ENCODE measurements at regions not wholly inside any gene's neighbourhood (a gene's known extent, or its start where the extent isn't known, plus 50 kb on each side); places are given as distances from the start of the nearest gene placed in this dataset.

DNA sequence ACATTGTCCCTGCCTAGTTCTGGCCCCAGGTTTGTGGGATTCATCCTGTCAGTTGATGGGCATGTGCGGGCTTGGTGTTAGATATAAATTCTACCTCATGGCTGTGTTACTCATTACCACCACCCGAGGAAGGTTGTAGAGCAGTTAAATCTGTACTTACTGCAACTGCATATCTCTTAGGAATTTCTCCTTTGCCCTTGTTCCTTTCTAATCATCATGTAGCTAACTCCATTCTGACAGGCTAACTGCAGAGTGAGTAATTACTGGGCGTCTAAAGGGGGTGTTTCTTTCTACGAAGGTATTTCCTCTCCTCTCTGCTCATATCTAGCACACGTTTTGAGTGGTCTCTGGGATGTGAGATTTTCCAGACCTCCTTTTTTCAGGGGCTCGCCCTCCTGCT lies 1076.7 kb downstream of the TMTC2 start:
- no peak for TF ChIP-seq REST (IDR thresholded peaks at IDR 0.05; ENCODE audit: insufficient read depth in 1 of 2, low read depth in 2 of 2, low read length in 2 of 2)
- TF ChIP-seq TAF1 (IDR thresholded peaks at IDR 0.05; ENCODE audit: borderline replicate concordance, insufficient read depth, low read length) = no peak
- no peak for TF ChIP-seq POLR2AphosphoS5 (IDR thresholded peaks at IDR 0.05; ENCODE audit: low read depth, low read length)
- no peak for TF ChIP-seq SIN3A (IDR thresholded peaks at IDR 0.05; ENCODE audit: borderline replicate concordance, insufficient read depth, low read length)
- no peak for TF ChIP-seq FOXP2 (optimal IDR thresholded peaks at IDR 0.05; ENCODE audit: borderline replicate concordance, extremely low read depth, extremely low read length, insufficient read depth)

DNA sequence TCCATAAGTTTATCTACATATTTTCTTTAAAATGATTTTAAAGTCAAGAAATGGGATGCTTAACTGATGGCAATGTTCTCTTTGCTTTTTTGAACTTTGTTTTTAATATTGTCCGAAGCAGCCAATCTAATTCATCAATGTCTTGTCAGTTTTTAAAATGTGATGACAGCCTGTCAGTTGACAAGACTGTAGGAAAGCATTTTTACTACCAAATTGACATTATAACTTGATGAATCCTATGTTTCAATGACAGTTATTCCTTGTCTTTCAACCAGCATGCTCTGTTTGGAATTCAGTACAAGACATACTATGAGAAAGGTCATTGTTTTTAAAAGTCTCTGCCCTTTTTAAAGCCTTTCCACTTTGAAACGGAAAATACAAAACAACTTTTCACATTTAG lies 1073.2 kb downstream of the TMTC2 start:
- TF ChIP-seq POLR2AphosphoS5 (IDR thresholded peaks at IDR 0.05; ENCODE audit: low read depth, low read length) = no peak
- TF ChIP-seq REST (IDR thresholded peaks at IDR 0.05; ENCODE audit: insufficient read depth in 1 of 2, low read depth in 2 of 2, low read length in 2 of 2) = no peak
- no peak for TF ChIP-seq FOXP2 (optimal IDR thresholded peaks at IDR 0.05; ENCODE audit: borderline replicate concordance, extremely low read depth, extremely low read length, insufficient read depth)
- no peak for TF ChIP-seq SIN3A (IDR thresholded peaks at IDR 0.05; ENCODE audit: borderline replicate concordance, insufficient read depth, low read length)
- no peak for TF ChIP-seq TAF1 (IDR thresholded peaks at IDR 0.05; ENCODE audit: borderline replicate concordance, insufficient read depth, low read length)

DNA sequence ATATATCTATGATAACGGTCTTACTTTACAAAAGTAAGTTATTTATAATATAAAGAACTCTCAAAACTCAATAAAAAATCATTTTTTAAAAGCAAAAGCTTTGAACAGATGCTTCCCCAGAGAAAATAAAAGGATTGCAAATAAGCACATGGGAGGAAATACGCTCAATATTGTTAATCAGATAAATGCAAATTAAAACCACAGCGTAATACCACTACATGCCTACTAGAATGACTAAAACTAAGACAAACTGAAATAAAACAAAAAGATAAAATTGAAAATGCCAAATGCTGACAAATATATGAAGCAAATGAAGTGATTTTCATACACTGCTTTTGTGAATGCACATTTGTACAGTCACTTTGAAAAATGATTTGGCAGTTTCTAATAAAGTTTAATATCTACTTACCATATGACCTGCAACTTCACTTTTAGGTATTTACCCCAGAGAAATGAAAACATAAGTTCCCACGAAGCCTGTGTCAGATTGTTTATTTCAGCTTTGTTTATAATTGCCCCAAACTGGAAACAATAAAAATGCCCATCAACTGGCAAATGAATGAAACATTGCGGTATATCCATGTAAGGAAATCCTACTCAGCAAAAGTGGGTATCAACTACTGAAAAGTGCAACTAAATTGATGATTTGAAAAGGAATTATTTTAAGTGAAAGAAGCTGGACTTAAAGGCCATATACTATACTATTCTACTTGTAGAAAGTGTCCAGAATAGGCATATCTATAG lies 1072.4 kb downstream of the TMTC2 start:
- TF ChIP-seq REST (IDR thresholded peaks at IDR 0.05; ENCODE audit: insufficient read depth in 1 of 2, low read depth in 2 of 2, low read length in 2 of 2) (no peak), POLR2AphosphoS5 (IDR thresholded peaks at IDR 0.05; ENCODE audit: low read depth, low read length) (no peak), FOXP2 (optimal IDR thresholded peaks at IDR 0.05; ENCODE audit: borderline replicate concordance, extremely low read depth, extremely low read length, insufficient read depth) (no peak), TAF1 (IDR thresholded peaks at IDR 0.05; ENCODE audit: borderline replicate concordance, insufficient read depth, low read length) (no peak), SIN3A (IDR thresholded peaks at IDR 0.05; ENCODE audit: borderline replicate concordance, insufficient read depth, low read length) (no peak)

DNA sequence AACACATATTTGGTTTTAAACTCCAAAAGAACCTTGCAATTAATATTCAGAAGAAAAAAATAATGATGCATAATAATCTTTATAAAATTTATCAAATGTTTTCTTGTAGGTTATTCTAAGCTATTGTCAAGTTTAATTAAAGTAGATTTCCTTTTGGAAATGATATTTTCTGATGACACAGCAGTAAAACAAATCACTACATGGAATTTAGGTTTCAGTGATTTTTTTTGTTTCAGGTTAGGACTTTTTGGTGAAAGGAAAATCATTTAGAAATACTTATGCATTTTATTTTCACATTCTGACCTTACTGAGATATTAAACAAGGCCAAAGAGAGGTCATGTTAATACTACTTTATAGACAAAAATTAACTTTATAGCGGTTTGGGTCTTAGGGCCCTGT lies 1067.2 kb downstream of the TMTC2 start:
- TF ChIP-seq FOXP2 (optimal IDR thresholded peaks at IDR 0.05; ENCODE audit: borderline replicate concordance, extremely low read depth, extremely low read length, insufficient read depth) (no peak), TAF1 (IDR thresholded peaks at IDR 0.05; ENCODE audit: borderline replicate concordance, insufficient read depth, low read length) (no peak), POLR2AphosphoS5 (IDR thresholded peaks at IDR 0.05; ENCODE audit: low read depth, low read length) (no peak), SIN3A (IDR thresholded peaks at IDR 0.05; ENCODE audit: borderline replicate concordance, insufficient read depth, low read length) (no peak), REST (IDR thresholded peaks at IDR 0.05; ENCODE audit: insufficient read depth in 1 of 2, low read depth in 2 of 2, low read length in 2 of 2) (no peak)

Data from PFSK-1 (cell line).